ENCODE measurements at regions not wholly inside any gene's neighbourhood (a gene's known extent, or its start where the extent isn't known, plus 50 kb on each side); places are given as distances from the start of the nearest gene placed in this dataset. TPM values are rescaled to one million over a fixed set of nuclear protein-coding genes. Genes with fewer than 3 reads are reported as not detected.

DNA sequence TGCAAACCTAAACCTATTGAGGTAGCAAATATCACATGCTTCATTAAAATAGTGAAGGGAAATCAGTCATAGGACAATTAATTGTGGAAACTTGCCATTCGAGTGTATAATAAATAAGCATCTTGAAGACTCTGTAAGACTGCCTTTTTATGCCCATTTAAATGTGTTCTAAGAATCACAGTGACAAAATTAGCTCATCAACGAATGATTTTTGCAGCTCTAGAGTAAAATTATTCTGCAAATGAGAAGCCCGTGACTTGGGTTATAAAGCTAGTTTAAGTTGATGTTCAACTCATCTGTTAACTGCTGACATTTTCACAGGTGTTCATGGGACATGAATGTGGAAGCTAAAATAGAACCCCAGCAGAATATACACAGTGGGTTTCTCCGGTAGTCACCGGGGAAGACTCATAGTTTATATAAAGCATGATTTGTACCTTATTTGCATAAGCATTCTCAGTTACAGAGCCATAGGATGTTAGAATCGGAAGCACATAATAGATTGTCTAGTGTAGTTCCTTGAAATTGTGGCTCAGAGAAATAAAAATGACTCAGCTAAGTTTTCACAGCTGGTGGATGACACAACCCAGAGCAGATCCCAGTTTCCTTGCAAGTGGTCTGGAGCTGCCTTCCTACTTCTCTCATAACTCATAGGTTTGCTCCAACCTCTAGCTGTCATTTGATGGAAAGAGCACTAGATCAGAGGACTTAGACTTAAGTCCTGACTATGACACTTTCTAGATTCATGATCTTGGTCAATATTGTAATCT, 107.3 kb downstream of the UCHL5 start:
- peak; percentile 89 for DNase-seq (ENCODE audit: low read depth)
- TF ChIP-seq, protein P1, sequence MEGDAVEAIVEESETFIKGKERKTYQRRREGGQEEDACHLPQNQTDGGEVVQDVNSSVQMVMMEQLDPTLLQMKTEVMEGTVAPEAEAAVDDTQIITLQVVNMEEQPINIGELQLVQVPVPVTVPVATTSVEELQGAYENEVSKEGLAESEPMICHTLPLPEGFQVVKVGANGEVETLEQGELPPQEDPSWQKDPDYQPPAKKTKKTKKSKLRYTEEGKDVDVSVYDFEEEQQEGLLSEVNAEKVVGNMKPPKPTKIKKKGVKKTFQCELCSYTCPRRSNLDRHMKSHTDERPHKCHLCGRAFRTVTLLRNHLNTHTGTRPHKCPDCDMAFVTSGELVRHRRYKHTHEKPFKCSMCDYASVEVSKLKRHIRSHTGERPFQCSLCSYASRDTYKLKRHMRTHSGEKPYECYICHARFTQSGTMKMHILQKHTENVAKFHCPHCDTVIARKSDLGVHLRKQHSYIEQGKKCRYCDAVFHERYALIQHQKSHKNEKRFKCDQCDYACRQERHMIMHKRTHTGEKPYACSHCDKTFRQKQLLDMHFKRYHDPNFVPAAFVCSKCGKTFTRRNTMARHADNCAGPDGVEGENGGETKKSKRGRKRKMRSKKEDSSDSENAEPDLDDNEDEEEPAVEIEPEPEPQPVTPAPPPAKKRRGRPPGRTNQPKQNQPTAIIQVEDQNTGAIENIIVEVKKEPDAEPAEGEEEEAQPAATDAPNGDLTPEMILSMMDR (IDR thresholded peaks at IDR 0.05; ENCODE audit: insufficient read depth, low read length) = no peak
- no peak overlapping the region for H3K4me3 ChIP-seq (ENCODE audit: low read depth, low read length)

DNA sequence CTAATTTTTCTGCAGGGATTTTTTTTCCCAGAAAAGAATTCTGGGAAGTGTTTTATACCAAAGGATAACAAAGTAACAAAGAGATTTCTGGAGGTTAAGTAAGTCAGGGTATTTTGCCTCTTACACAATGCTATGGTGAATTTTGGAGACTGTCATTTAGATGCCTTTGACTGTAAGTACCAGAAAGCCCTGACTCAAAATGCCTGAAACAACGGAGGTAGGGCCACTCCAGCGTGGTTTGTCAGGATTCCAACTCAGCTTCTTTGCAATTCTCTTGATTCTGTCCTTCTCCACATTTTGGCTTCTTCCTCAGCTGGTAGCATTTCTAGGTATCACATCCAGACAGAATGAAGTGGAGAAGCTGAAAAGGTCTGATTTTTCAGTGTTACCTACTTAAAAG, 106.5 kb downstream of the UCHL5 start:
- peak; percentile 86 for DNase-seq (ENCODE audit: low read depth)
- TF ChIP-seq, protein P1 (IDR thresholded peaks at IDR 0.05; ENCODE audit: insufficient read depth, low read length) = no peak
- H3K4me3 ChIP-seq (ENCODE audit: low read depth, low read length) = no peak overlapping the region

DNA sequence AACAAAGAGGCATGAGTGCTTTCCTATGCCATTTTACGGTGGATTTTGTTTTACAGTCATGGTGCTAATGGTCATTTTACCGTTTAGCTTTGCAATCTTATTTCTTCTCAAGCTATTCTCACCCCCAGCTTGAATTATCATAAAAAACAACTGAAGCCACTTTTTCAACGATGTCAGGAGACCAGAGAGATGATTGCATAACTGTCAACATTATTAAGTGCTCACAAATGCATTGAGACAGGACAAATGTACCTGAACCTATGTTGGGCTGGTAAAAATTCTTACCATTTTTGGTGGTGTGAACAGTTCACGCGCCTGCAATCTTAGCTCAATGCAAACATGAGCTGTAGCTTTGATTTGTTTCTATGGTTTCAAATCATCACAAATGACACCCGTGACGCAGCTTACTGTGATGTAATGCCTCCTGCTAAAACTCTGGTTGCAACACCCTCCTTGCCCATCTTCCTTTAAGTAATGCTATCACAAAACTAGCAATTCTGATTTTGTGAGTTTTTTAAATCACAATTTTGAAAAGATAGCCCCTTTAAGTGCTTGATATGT, 104.4 kb downstream of the UCHL5 start:
- TF ChIP-seq, protein P1 (IDR thresholded peaks at IDR 0.05; ENCODE audit: insufficient read depth, low read length) = no peak
- no peak overlapping the region for H3K4me3 ChIP-seq (ENCODE audit: low read depth, low read length)
- no peak for DNase-seq (ENCODE audit: low read depth)

GRCh38 chr1:192958350-192958749, 100.8 kb downstream of the UCHL5 start:
- no peak overlapping the region for H3K4me3 ChIP-seq (ENCODE audit: low read depth, low read length)
- no peak for DNase-seq (ENCODE audit: low read depth)
- TF ChIP-seq, protein P1 (IDR thresholded peaks at IDR 0.05; ENCODE audit: insufficient read depth, low read length) = no peak

- TF ChIP-seq, protein P1 (IDR thresholded peaks at IDR 0.05; ENCODE audit: insufficient read depth, low read length) = no peak
- peak; percentile 86 for DNase-seq (ENCODE audit: low read depth)
- no peak overlapping the region for H3K4me3 ChIP-seq (ENCODE audit: low read depth, low read length)
These were observed 100.3 kb downstream of the UCHL5 start for GRCh38 chr1:192958871-192959270.

GRCh38 chr1:192959657-192960186, 99.4 kb downstream of the UCHL5 start:
- TF ChIP-seq, protein P1 (IDR thresholded peaks at IDR 0.05; ENCODE audit: insufficient read depth, low read length) = no peak
- DNase-seq (ENCODE audit: low read depth) = peak; percentile 31
- no peak overlapping the region for H3K4me3 ChIP-seq (ENCODE audit: low read depth, low read length)

Small RNA genes lying in the stretch of these regions (small RNA-seq; reads per million reads assigned to genes)
- not detected for gene RN7SKP126
